ENCODE measurements at regions not wholly inside any gene's neighbourhood (a gene's known extent, or its start where the extent isn't known, plus 50 kb on each side); places are given as distances from the start of the nearest gene placed in this dataset.
A peak's percentile ranks its signal among the peaks of the same experiment; 100 is the strongest.

GRCh38 chr2:220168891-220169546, 541.6 kb downstream of the SLC4A3 start:
- no peak for DNase-seq (ENCODE audit: low spot score)

- DNase-seq (ENCODE audit: low spot score), result no peak
Observed at GRCh38 chr2:220174826-220175225, 547.4 kb downstream of the SLC4A3 start.

DNA sequence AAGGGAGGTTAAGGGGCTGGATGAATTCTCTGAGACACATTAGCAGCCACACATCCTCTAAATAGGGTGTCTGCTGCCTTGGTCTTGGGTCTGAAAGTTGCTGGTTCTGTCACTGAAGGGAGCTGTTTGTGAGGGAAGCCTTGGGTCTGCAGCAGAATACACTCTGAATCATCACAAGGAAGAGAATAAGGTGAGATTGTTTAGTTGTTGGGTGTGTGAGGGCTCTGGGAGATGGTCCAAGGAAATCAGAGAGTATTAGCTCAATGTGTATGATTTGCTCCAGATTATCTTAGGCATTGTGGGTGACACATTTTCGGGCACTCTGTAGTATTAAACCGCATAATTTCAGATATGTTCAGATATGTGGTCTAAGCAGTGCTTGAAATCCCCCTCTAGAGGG, 548.5 kb downstream of the SLC4A3 start:
- no peak for DNase-seq (ENCODE audit: low spot score)

DNA sequence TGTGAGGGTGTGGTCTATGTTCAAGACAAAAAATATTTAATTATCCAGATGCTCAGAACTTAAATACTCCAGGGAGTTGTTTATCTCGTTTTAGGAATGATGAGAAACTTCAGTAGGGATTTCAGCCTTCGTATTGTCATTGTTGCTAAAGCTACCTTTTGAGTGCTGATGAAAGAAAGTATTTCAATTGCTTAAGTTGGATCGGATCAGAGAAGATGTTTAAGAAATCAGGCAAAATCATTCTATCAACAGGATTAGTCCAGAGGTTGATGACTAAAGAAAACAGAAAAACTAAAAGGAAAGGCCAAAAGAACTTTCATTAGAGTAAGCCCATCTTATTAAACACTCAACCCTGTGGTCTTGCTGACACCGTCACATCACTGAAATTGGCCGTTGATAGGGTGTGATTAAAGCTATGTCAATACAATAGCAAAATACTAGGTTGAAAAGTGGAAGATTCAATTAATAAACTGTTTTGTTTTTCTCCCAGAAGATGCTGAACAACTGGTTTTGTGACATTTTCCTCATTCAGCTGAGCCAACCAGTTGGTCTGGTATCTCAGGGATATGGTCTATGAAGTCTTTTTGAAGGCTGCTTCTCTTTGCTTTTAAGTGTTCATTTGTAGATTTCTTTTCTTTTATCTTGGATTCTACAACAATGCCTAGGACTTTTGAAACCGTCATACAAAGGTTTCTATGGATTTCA, 551.7 kb downstream of the SLC4A3 start:
- DNase-seq (ENCODE audit: low spot score), result no peak

- DNase-seq (ENCODE audit: low spot score), result no peak
Observed at GRCh38 chr2:220181165-220181564, 553.7 kb downstream of the SLC4A3 start.

DNA sequence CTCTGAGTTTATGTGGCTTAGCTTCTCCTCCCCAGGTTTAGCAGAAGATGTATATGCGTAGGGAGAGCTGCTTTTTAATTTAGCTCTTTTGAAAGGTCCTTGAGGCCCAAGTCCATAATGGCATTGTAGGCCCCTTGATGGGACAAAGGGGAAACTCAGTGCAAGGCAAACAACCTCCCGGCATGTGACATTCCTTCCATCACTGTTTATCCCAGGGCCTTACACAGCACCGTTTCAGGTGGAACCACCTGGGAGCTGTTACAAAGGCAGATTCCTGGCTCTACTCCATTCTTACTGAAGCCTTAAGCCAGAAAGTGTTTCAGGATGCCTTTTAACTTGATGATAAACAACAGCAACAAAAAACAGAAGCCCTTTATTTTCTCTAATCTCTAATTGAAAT, 555.4 kb downstream of the SLC4A3 start:
- DNase-seq (ENCODE audit: low spot score), result no peak

DNA sequence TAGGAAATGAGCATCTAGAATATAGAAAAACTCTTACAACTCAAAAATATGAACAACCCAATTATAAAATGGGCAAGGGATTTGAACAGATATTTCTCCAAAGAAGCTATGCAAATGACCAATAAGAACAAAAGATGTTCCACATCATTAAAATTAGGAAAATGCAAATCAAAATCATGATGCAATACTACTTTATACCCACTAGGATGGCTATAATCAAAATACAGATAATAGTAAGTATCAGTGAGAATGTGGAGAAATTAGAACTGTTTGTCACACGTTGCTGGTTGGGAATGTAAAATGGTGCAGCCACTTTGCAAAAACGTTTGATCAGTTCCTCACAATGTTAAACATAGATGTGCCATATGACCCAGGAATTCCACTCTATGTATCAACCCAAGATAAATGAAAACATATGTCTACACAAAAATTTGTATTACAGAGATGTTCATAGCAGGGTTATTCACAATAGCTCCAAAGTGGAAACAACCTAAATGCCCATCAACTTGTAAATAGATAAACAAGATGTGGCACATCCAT, 558.4 kb downstream of the SLC4A3 start:
- DNase-seq (ENCODE audit: low spot score), result no peak

DNA sequence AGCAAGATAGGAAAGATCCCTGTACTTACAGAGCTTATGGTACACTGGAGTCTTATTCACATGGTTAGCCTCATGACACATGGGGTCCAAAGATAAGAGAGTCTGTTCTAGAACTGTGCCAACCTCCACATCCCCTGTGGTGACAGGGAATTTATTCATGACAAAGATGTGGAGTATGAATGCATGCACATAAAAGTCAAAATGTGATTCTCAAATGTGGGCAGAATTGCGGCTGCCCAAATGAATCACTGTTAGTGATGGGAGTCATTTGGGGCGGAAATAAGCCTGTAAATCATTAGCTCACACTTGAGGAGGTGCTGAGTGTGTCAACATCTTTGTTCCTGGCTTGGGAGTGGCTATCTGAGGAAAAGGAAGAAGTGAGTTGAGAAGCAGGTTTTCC, 560.6 kb downstream of the SLC4A3 start:
- DNase-seq (ENCODE audit: low spot score), result peak; percentile 23

GRCh38 chr2:220191031-220191430, 563.6 kb downstream of the SLC4A3 start:
- DNase-seq (ENCODE audit: low spot score), result no peak

- DNase-seq (ENCODE audit: low spot score), result no peak
Observed at GRCh38 chr2:220191737-220192136, 564.3 kb downstream of the SLC4A3 start.

DNA sequence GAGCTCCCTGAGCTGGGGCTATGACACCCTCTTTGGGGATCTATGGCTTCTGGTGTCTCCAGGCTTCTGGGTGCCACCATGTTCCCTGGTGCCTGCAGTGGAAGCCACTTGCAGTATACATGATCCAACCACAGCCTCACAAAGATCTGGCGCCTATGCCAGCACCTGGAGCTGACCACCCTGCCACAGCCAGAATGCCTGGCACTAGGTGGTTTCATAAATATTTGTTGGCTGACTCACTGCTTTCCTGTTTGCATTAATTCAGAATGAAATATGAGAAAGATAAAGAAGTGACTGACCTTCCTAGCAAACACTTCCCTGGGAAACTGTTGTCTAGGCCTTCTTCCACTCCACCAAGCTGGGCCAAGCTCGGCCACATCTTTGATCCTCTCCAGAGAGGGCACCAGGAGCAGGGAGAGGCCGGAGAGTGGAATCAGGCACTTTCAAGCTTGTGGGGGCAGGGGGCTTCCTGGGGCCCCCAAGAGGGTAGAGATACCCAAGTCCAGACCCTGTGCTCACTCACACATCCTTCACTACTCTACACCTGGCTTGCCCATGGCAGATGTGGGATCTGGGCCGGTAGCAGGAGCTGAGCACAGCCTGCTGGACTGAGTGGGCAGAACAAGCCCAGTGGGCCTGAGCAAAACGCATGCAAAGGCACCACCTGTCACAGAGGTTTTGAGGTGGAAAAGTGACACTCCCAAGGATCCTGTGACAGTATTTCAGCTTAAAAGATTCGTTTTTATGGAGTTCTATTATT, 565.7 kb downstream of the SLC4A3 start:
- no peak for DNase-seq (ENCODE audit: low spot score)

DNA sequence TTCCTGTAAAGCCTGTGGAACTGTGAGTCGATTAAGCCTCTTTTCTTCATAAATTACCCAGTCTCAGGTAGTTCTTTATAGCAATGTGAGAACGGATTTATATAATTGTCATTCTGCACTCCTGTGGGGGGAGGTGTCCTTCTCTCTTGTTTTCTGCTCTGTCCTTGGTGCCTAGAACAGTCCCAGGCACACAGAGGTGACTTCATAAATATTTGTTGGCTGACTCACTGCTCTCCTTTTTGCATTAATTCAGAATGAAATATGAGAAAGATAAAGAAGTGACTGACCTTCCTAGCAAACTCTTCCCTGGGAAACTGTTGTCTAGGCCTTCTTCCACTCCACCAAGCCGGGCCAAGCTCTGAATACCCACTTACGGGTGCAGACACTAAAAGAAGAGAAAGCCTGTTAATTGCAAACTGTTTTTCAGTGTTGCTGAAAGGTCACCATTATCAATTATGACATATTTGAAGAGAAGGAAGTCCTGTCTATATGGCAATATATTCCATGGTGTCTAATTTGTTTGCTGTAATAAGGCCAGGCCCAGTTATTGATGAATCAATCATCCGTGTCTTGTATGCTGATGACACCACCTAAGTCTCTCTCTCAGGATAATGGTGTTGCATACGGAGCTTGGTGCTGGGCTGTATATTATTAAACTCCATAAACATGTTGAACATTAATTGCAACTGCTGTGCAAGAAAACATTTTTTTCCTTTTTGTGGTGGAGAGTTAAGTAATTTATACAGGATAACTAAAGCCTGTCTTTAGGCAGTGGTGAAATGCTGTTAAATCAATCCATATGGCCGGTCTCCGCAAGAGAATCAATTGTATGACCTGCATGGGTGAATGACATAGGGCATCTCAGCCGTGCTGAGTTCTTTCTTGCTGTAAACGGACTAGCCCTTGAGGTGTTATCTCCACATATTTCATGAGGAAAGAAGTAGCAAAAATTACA, 567.5 kb downstream of the SLC4A3 start:
- DNase-seq (ENCODE audit: low spot score), result no peak

DNA sequence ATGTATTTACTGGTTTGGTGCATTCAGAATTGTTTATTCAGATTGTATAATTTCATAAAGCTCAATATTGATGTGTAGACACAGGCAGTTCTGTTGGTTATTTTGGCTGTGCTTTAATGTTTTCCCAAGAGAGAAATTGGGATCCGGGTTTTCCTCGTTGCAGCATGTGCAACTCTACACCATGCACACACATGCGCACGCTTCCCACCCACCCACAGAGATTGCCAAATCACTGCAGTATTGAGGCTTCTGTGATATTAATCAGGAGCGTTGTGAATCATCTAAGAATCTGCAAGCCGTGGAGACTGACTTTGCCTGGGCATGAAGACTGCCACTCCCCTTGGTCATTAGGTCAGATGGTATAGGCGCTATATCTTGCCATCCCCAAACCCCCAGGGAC, 571.5 kb downstream of the SLC4A3 start:
- DNase-seq (ENCODE audit: low spot score), result no peak

GRCh38 chr2:220202066-220202465, 574.6 kb downstream of the SLC4A3 start:
- no peak for DNase-seq (ENCODE audit: low spot score)

DNA sequence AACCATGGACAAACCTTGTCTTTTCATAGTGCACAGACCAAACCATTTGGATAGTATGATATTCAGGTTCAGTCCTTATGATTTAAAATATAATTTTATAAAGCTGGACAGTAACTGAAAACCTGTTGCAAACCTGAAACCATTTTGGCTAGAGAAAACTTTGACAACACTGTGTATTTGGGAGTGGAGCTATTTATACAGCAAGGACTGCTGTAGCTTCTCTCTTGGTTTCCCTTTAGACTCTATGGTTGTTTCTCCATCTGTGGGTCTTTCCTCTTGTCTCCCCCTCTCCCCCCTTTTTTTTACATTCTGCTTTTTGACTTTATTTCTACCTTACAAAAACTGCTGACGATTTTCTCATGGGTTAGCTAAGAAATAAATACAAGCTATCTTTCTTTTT, 581.7 kb downstream of the SLC4A3 start:
- no peak for DNase-seq (ENCODE audit: low spot score)

- no peak for DNase-seq (ENCODE audit: low spot score)
Observed at GRCh38 chr2:220209751-220210150, 582.3 kb downstream of the SLC4A3 start.

GRCh38 chr2:220212296-220213080, 585.1 kb downstream of the SLC4A3 start:
- DNase-seq (ENCODE audit: low spot score), result no peak

DNA sequence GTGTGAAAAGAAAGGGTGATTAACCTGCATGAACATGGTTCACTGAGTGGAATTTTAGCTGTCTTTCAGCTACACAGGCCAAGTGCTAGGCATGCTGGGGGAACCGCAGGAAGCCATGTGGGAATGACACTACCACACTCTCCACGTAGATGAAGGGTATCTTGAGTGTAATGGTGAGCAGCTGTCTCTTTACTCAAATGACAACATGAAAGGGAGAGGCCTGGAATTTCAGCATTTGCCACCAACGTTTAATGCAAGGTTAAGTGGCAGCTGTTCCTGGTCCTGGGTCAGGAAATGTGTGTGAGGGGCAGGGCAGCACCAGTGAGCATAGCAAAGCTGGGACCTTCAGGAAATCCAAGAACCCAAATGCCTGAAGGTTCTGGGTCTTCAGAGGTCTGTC, 588.4 kb downstream of the SLC4A3 start:
- no peak for DNase-seq (ENCODE audit: low spot score)

DNA sequence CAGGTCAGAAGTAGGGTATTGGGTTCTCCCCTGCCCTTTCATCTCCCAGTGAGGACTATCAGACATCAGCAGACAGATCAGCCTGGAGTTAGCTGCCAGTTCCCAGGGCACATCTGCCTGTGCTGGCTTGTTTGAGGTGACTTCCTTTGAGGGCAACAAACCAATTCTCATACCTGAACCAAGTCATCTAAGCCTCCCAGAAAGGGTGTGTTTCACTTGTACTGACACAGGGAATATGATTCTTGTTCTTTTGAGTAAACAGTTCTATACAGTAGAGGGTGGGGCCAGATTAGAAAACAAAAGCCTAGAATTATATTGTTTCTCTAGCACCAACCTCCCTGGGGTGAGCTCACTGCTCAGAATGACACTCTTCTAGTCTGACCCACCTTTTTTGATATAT, 591.9 kb downstream of the SLC4A3 start:
- DNase-seq (ENCODE audit: low spot score), result no peak

GRCh38 chr2:220220009-220220408, 592.6 kb downstream of the SLC4A3 start:
- DNase-seq (ENCODE audit: low spot score), result no peak

DNA sequence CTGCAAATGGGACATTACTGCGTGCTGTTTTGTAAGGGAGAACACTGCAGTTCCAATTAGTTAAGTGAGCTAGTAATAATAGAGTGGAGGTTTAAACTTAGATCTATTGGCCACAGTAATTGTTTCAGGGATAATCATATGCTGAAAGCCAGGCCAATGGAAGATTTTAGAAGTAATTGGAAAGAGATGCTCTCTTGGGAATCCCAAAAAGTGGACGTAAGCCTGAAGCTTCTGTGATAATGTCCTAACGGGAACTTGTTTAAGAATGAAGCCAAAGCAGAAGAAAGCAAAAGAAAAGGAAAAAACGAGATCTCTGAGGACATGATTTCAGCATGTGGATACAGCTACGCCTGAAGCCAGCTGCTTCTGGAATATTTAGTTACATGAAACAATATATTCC, 594.6 kb downstream of the SLC4A3 start:
- no peak for DNase-seq (ENCODE audit: low spot score)
